Right ventricle myocardium inferior (tissue), 1 donor: ENCODE measurements at regions not wholly inside any gene's neighbourhood (a gene's known extent, or its start where the extent isn't known, plus 50 kb on each side); places are given as distances from the start of the nearest gene placed in this dataset.

Experiments used
- ATAC-seq: fragments of 200-7000 bp; cut with Tn5 transposase; one replicate; pipeline ENCODE4 v1.9.1; 2020; ENCODE audit warnings: mild to moderate bottlenecking, moderate library complexity
- DNase-seq: peaks from one replicate; pipeline ENCODE4 v3.0.0; 2021; ENCODE audit errors: missing footprints
- intact Hi-C: fragments of 100-400 bp; cut with DNase I; formaldehyde crosslinking; loops from one replicate; pipeline ENCODE4 v1.11.0; 2022
- donor health status: DM: no; HTN: yes; CAD: no; lungs with severe emphysema.

DNA sequence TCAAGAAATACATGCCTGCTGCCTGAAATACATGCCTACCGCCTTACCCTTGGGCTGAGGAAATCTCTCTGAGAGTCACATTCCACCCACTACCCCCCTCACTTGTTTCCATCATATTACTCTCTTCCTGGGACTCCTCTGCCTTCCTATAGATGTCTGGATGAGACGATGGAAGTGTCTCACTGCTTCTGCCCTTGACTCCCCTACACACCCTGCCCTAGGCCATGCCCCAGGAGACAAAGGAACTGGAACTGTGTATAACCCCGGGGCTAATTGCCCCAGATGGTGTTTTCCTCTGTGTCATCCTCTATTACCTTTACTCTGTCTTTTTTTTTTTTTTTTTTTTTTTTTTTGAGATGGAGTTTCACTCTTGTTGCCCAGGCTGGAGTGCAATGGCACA, 102.0 kb downstream of the GTPBP8 start:
- ATAC-seq: no peak
- intact Hi-C loops: no loop called here
- DNase-seq: no peak

DNA sequence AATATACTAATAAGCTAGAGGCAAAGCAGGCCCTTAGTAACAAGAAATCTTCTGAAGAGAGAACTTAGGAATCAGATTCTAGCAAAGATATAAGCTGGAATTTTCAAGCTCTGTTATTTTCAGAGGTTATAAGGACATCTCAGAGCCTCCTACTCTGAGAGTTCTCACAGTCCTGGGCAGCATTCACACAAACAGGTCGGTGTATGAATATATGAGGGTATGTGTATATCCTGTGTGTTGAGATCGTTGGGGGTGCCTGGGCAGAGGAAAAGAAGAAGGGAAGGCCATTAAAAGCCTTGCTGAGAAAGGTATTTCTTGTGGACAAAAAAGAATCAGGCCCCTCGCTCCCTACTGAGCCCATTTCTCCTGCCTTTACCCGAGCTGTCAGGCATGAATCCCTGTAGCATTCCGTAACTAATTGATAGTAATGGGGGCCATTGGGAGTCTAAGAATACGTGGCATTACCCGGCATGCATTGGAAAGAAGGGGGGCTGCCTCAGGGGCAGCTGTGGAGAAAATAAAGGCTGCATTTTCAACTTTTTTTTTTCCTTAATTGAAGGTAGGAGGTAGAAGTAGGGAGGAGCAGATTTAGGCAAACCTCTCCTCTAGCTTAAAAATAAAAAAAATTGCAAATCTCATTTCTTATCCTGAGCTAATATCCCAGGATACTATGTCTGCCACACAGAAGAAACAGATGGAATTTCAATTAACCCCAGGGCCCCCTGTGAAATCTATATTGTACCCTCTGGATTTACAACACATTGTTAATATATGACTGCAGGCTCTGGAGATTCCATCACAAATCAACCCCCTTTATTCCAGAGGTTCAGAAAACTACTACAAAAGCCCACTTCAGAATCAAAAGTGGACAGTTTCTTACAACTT, 103.8 kb downstream of the GTPBP8 start:
- intact Hi-C loops: no loop called here
- DNase-seq (no peak), ATAC-seq (no peak)

DNA sequence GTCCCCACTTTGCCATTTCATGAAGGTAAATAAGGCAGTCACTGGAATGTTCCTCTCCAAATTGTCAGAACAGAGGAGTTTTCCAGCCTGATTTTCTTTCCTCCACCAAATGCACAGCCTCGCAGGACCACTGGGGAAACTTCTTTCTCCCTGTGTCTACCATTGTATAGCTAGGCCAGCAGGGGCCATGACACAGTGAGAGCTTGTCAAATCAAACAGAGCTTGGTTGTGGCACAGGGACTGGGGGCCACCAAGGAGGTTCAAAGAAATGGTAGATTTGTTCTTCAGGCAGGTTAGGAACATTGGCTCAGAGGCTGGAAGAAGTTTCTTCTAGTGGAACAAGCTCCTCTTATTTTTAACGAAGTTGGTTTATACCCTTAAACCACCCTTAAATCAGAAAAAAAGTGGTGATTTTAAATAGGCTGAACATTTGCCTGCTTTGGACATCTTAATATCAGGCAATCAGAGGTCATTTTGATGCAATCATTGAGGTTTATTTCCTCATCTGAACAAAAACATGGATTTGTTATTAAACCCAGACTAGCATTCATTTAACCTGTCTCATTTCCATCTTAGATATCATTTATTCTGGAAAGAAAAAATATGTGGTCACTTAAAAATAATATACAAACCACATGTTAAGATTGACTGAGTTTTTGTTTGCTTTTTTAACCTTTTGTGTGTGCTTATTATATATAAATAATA, 105.6 kb downstream of the GTPBP8 start:
- ATAC-seq (no peak), DNase-seq (no peak)
- intact Hi-C loops: no loop called here

GRCh38 chr3:113097960-113098447, 107.2 kb downstream of the GTPBP8 start:
- DNase-seq: no peak
- intact Hi-C loops: no loop called here
- ATAC-seq: no peak

DNA sequence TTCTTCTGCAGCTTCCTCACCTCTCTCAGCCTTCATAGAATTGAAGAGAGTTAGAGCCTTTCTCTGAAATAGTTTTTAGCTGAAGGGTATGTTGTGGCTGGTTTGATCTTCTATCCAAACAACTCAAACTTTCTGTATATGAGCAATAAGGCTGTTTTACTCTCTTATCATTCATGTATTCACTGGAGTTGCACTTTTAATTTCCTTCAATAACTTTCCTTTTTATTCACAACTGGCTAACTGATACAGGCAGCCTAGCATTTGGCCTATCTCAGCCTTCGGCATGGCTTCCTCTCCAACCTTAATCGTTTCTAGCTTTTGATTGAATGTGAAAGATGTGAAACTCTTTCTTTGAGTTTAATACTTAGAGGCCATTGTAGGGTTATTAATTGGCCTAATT, 109.3 kb downstream of the GTPBP8 start:
- ATAC-seq: no peak
- intact Hi-C loops: no loop called here
- DNase-seq: no peak

DNA sequence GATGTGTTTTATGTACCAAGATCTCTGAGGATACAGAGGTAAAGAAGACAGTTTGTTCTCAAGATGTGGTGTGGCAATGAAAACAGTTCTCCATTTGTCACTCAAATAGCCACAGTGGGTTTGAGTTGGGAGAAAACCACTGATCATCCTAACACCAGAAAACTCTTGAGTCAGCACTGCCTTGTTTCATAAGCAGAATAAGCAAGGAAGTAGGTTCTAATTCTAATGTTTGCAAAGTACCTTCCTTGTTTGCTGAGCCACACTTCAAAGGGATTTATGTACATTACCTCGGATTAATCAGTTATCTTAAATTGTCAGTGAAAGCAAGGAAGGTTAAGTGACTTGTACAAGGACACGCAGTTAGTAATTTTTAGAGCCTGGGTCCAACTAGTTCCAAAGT, 107.8 kb upstream of the BOC start:
- no peak for ATAC-seq
- DNase-seq: no peak
- intact Hi-C loops: no loop called here

DNA sequence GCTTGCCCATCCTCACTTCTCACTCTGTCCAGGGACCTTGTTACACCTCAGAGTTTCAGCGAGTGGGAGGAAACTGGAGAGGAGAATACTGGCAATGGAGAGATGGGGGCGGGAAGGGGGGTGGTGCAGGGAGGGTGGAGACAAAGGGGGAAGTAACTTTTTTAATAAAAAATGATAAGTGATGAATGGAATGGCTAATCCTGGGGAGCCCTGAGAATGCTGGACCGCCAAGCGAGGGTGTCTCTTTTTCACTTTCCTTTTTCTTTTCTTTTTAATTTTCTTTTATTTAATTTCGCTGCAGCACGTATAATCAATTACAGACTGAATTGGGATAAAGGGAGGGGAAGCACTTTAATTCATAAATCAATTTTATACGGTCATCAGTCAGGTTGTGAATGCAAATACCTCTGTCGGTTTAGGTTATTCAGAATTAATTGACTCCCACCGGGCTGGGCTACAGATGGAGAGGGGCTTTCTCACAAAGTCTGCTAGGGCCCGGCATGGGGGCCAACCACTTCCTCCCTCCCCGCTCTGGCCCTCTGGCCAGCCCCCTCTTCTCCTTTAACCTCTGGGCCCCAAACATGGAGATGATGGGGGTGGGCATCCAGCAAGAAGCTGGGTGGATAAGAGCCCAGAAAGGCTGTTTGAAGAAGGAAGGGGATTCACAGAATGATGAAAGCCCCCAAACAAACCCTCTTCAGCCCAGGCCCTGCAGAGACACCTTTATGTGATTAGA, 106.8 kb upstream of the BOC start:
- intact Hi-C loops: no loop called here
- DNase-seq (no peak), ATAC-seq (no peak)

DNA sequence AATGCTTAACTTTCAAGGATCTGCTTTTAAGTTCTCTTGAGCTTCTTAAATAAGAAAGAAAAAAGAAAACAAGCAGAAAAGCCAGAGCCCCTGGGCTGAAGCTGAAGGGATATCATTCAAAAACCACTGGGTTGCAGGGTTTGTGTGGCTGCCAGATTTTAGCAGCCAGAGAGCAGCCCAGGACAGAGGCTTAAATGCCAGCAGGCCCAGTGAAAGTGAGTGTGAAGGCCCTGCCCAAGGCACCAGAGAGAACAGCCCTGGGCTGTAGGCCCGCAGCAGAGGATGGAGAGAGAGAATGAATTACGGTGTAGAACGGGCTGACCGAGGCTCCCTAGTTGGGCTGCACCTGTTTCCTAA, 106.3 kb upstream of the BOC start:
- ATAC-seq (no peak), DNase-seq (no peak)
- intact Hi-C loops: no loop called here

- no peak for ATAC-seq
- intact Hi-C loops: no loop called here
These were observed 105.2 kb upstream of the BOC start for GRCh38 chr3:113105966-113106660.

GRCh38 chr3:113110267-113110666, 101.1 kb upstream of the BOC start:
- no peak for ATAC-seq
- intact Hi-C loops: no loop called here
- DNase-seq: no peak

More at GRCh38 chr3:113105966-113106660, 105.2 kb upstream of the BOC start:
- DNase-seq: no peak

DNA sequence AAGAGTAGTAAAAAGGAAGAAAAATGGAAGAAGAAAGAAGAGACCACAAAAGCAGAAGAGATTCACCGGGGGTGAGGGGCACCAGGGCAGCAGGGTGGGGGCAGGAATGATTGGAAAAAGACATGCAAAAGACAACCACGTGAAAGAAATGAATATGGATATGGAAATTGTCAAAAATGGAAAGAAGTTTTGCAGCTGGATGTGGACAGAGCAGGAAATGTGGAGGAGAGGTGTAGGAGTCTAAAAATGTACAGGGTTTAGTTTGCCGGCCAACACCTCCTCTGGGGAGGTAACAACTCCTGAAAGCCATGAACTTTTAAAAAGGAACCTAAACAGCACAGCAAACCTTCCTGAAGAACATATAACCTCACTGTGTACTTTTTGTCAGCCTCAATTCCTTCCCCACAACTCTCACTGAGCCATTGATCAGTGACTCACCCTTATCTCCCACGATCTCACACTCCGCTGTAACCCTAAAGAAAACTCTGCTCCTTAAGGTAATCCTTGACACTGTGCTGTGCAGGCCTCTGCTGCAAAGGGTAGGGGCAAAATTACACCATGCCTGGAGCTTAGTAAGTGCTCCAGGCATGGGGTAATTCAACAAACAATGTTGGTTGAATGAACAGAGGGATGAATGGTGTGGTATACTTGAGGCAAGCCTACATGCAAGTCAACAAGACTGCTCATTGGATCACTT, 100.2 kb upstream of the BOC start:
- intact Hi-C loops: no loop called here
- DNase-seq (no peak), ATAC-seq (no peak)

- no peak for DNase-seq
- intact Hi-C loops: no loop called here
- no peak for ATAC-seq
These were observed 98.0 kb upstream of the BOC start for GRCh38 chr3:113113361-113113760.

- ATAC-seq: peak; percentile 85
- intact Hi-C loops: no loop called here
- DNase-seq: no peak
These were observed 93.7 kb upstream of the BOC start for GRCh38 chr3:113117511-113118234.

- peak; percentile 30 for ATAC-seq
- intact Hi-C loops: no loop called here
- DNase-seq: no peak
These were observed 93.0 kb upstream of the BOC start for GRCh38 chr3:113118336-113118735.

- no peak for DNase-seq
- no peak for ATAC-seq
- intact Hi-C loops: no loop called here
These were observed 87.0 kb upstream of the BOC start for GRCh38 chr3:113124256-113124830.

GRCh38 chr3:113125951-113126350, 85.4 kb upstream of the BOC start:
- intact Hi-C loops: no loop called here
- DNase-seq: no peak
- no peak for ATAC-seq

DNA sequence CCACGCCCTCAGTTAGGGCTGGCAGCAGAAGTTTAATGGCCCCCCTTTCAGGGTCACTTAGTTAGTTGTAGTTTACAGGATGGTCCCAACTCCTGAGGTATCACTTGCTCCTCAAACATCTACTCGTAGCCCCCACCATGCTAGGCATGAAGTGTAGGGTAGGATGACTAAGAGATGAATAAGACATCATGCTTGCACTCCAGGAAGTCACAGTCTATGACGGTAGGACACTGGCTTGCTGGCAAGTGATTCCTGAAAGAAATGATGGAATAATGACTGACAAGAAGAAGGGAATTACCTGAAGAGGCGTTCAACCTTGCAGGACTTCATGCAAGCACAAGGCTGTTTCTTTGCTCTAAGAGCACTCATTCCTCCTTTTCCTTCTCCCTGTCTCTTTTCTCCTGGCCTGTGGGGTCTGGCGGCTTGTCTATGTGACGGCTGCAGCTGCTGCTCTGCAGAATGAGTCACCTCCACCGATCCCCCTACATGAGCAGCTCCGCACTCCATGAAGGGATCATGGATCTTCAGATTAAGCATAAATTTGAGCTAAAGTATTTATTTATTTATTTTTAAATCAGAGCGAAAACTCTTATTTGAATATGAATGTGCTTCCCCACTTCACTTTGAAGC, 82.9 kb upstream of the BOC start:
- DNase-seq (no peak), ATAC-seq (no peak)
- intact Hi-C loops: no loop called here
